ENCODE measurements at regions not wholly inside any gene's neighbourhood (a gene's known extent, or its start where the extent isn't known, plus 50 kb on each side); places are given as distances from the start of the nearest gene placed in this dataset.

- H3K4me1 ChIP-seq (ENCODE audit: control insufficient read depth in 2 of 3, insufficient read depth in 2 of 3, low read depth in 1 of 3, low read length in 3 of 3) = no peaks in the 10 kb centered on the region
- no peak for TF ChIP-seq CTCF (IDR thresholded peaks at IDR 0.05; ENCODE audit: borderline replicate concordance, extremely low read depth, insufficient read depth)
- H3K9me3 ChIP-seq (ENCODE audit: control insufficient read depth in 2 of 3, insufficient read depth in 1 of 3, low read length in 3 of 3) = no peaks in the 10 kb centered on the region
- intact Hi-C loops (cut with DNase I) = no loop called here
- FAIRE-seq (no peak), DNase-seq (no peak)
- no peak overlapping the region for H3K9ac ChIP-seq (ENCODE audit: low read length in 3 of 3)
- H3K27me3 ChIP-seq (ENCODE audit: control insufficient read depth, insufficient read depth, low read length) = no peaks in the 10 kb centered on the region
- H3K4me3 ChIP-seq (ENCODE audit: low read length in 3 of 3) = no peak overlapping the region
- H3K27ac ChIP-seq (ENCODE audit: low read depth in 2 of 2, low read length in 2 of 2) = no peak overlapping the region
- H3K36me3 ChIP-seq (ENCODE audit: control insufficient read depth in 2 of 3, insufficient read depth in 3 of 3, low read length in 3 of 3) = no peaks in the 10 kb centered on the region
Measured at GRCh38 chr2:220356076-220356475, 728.6 kb downstream of the SLC4A3 start.

- no peak for TF ChIP-seq CTCF (IDR thresholded peaks at IDR 0.05; ENCODE audit: borderline replicate concordance, extremely low read depth, insufficient read depth)
- no peak overlapping the region for H3K27ac ChIP-seq (ENCODE audit: low read depth in 2 of 2, low read length in 2 of 2)
- no peaks in the 10 kb centered on the region for H3K27me3 ChIP-seq (ENCODE audit: control insufficient read depth, insufficient read depth, low read length)
- H3K36me3 ChIP-seq (ENCODE audit: control insufficient read depth in 2 of 3, insufficient read depth in 3 of 3, low read length in 3 of 3) = no peaks in the 10 kb centered on the region
- H3K9me3 ChIP-seq (ENCODE audit: control insufficient read depth in 2 of 3, insufficient read depth in 1 of 3, low read length in 3 of 3) = no peaks in the 10 kb centered on the region
- H3K4me1 ChIP-seq (ENCODE audit: control insufficient read depth in 2 of 3, insufficient read depth in 2 of 3, low read depth in 1 of 3, low read length in 3 of 3) = no peaks in the 10 kb centered on the region
- H3K9ac ChIP-seq (ENCODE audit: low read length in 3 of 3) = no peak overlapping the region
- intact Hi-C loops (cut with DNase I) = no loop called here
- DNase-seq (no peak), FAIRE-seq (no peak)
- no peak overlapping the region for H3K4me3 ChIP-seq (ENCODE audit: low read length in 3 of 3)
Measured at GRCh38 chr2:220365023-220365422, 737.6 kb downstream of the SLC4A3 start.

GRCh38 chr2:220366765-220367164 is 739.3 kb downstream of the SLC4A3 start:
- intact Hi-C loops (cut with DNase I) = no loop called here
- H3K27me3 ChIP-seq (ENCODE audit: control insufficient read depth, insufficient read depth, low read length) = no peaks in the 10 kb centered on the region

More at GRCh38 chr2:220366765-220367164, 739.3 kb downstream of the SLC4A3 start:
- DNase-seq (no peak), FAIRE-seq (no peak)
- Histone ChIP-seq H3K4me3 (ENCODE audit: low read length in 3 of 3) (no peak overlapping the region), H3K4me1 (ENCODE audit: control insufficient read depth in 2 of 3, insufficient read depth in 2 of 3, low read depth in 1 of 3, low read length in 3 of 3) (no peaks in the 10 kb centered on the region), H3K27ac (ENCODE audit: low read depth in 2 of 2, low read length in 2 of 2) (no peak overlapping the region), H3K9me3 (ENCODE audit: control insufficient read depth in 2 of 3, insufficient read depth in 1 of 3, low read length in 3 of 3) (no peaks in the 10 kb centered on the region), H3K36me3 (ENCODE audit: control insufficient read depth in 2 of 3, insufficient read depth in 3 of 3, low read length in 3 of 3) (no peaks in the 10 kb centered on the region), H3K9ac (ENCODE audit: low read length in 3 of 3) (no peak overlapping the region)
- no peak for TF ChIP-seq CTCF (IDR thresholded peaks at IDR 0.05; ENCODE audit: borderline replicate concordance, extremely low read depth, insufficient read depth)

Data from kidney (tissue), 13 donors.